ENCODE measurements at regions not wholly inside any gene's neighbourhood (a gene's known extent, or its start where the extent isn't known, plus 50 kb on each side); places are given as distances from the start of the nearest gene placed in this dataset.

GRCh38 chr4:81522711-81523110 is 51.0 kb upstream of the RASGEF1B start:
- no peak for DNase-seq

DNA sequence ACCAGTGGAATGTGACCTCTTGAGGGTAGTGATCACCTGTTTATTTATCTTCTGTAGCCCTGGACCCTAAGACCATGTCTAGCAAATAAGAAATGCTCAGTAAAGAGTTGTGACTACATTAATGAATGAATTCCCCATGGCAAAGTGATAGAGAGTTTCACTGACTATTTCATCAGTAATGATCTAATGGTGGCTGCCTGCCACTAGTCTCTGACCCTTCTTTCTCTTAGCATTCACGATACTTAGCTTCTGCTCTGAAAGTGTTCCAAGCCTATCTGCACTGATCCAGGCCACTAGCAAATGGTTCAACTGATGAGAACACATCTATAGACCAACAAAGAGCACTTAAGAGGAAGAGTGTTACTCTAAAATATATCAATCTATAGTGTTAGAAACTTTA is 50.0 kb upstream of the RASGEF1B start:
- no peak for DNase-seq
